ENCODE measurements at regions not wholly inside any gene's neighbourhood (a gene's known extent, or its start where the extent isn't known, plus 50 kb on each side); places are given as distances from the start of the nearest gene placed in this dataset.

- ATAC-seq: no peak
- DNase-seq: no peak
- intact Hi-C loops (cut with micrococcal nuclease): no loop called here
These were observed 353.6 kb upstream of the ZNF717 start for GRCh38 chr3:76138921-76139320.

- intact Hi-C loops (cut with micrococcal nuclease): no loop called here
- ATAC-seq: no peak
- DNase-seq: no peak
These were observed 362.5 kb upstream of the ZNF717 start for GRCh38 chr3:76147846-76148245.

- DNase-seq (no peak), ATAC-seq (no peak)
- intact Hi-C loops (cut with micrococcal nuclease): no loop called here
These were observed 366.7 kb upstream of the ZNF717 start for GRCh38 chr3:76152028-76152427.

- DNase-seq (no peak), ATAC-seq (no peak)
- intact Hi-C loops (cut with micrococcal nuclease): no loop called here
These were observed 376.5 kb upstream of the ZNF717 start for GRCh38 chr3:76161856-76162255.

GRCh38 chr3:76171647-76172046, 386.3 kb upstream of the ZNF717 start:
- ATAC-seq (no peak), DNase-seq (no peak)
- intact Hi-C loops (cut with micrococcal nuclease): no loop called here

GRCh38 chr3:76177610-76178009, 392.3 kb upstream of the ZNF717 start:
- intact Hi-C loops (cut with micrococcal nuclease): no loop called here
- no peak for ATAC-seq
- no peak for DNase-seq

GRCh38 chr3:76178412-76178811, 393.1 kb upstream of the ZNF717 start:
- ATAC-seq: no peak
- intact Hi-C loops (cut with micrococcal nuclease): no loop called here

GRCh38 chr3:76181213-76181612, 395.9 kb upstream of the ZNF717 start:
- DNase-seq: no peak
- intact Hi-C loops (cut with micrococcal nuclease): no loop called here
- ATAC-seq: no peak

More at GRCh38 chr3:76178412-76178811, 393.1 kb upstream of the ZNF717 start:
- DNase-seq: no peak

- no peak for ATAC-seq
- no peak for DNase-seq
- intact Hi-C loops (cut with micrococcal nuclease): no loop called here
These were observed 412.7 kb upstream of the ZNF717 start for GRCh38 chr3:76198086-76198485.

- no peak for DNase-seq
- intact Hi-C loops (cut with micrococcal nuclease): no loop called here
- no peak for ATAC-seq
These were observed 414.0 kb upstream of the ZNF717 start for GRCh38 chr3:76199382-76199781.

GRCh38 chr3:76203578-76203977, 418.2 kb upstream of the ZNF717 start:
- intact Hi-C loops (cut with micrococcal nuclease): no loop called here
- no peak for ATAC-seq
- no peak for DNase-seq

GRCh38 chr3:76206346-76206745, 421.0 kb upstream of the ZNF717 start:
- ATAC-seq (no peak), DNase-seq (no peak)
- intact Hi-C loops (cut with micrococcal nuclease): no loop called here

GRCh38 chr3:76212679-76213078, 427.3 kb upstream of the ZNF717 start:
- DNase-seq (no peak), ATAC-seq (no peak)
- intact Hi-C loops (cut with micrococcal nuclease): no loop called here

GRCh38 chr3:76222201-76222600, 436.9 kb upstream of the ZNF717 start:
- intact Hi-C loops (cut with micrococcal nuclease): no loop called here
- ATAC-seq (no peak), DNase-seq (no peak)

GRCh38 chr3:76231258-76231657, 445.9 kb upstream of the ZNF717 start:
- ATAC-seq: no peak
- DNase-seq: no peak

GRCh38 chr3:76242886-76243753, 457.8 kb upstream of the ZNF717 start:
- DNase-seq (no peak), ATAC-seq (no peak)
- intact Hi-C loops (cut with micrococcal nuclease): no loop called here

More at GRCh38 chr3:76231258-76231657, 445.9 kb upstream of the ZNF717 start:
- intact Hi-C loops (cut with micrococcal nuclease): no loop called here

- DNase-seq (no peak), ATAC-seq (no peak)
- intact Hi-C loops (cut with micrococcal nuclease): no loop called here
These were observed 459.7 kb upstream of the ZNF717 start for GRCh38 chr3:76245073-76245472.

GRCh38 chr3:76245622-76246021, 460.3 kb upstream of the ZNF717 start:
- ATAC-seq: no peak
- no peak for DNase-seq
- intact Hi-C loops (cut with micrococcal nuclease): no loop called here

- ATAC-seq (no peak), DNase-seq (no peak)
- intact Hi-C loops (cut with micrococcal nuclease): no loop called here
These were observed 479.1 kb upstream of the ZNF717 start for GRCh38 chr3:76264496-76264895.

GRCh38 chr3:76264911-76265310, 479.6 kb upstream of the ZNF717 start:
- intact Hi-C loops (cut with micrococcal nuclease): no loop called here
- ATAC-seq (no peak), DNase-seq (no peak)

GRCh38 chr3:76266511-76266910, 481.2 kb upstream of the ZNF717 start:
- ATAC-seq: no peak
- intact Hi-C loops (cut with micrococcal nuclease): no loop called here
- no peak for DNase-seq
